ENCODE measurements at regions not wholly inside any gene's neighbourhood (a gene's known extent, or its start where the extent isn't known, plus 50 kb on each side); places are given as distances from the start of the nearest gene placed in this dataset.

DNA sequence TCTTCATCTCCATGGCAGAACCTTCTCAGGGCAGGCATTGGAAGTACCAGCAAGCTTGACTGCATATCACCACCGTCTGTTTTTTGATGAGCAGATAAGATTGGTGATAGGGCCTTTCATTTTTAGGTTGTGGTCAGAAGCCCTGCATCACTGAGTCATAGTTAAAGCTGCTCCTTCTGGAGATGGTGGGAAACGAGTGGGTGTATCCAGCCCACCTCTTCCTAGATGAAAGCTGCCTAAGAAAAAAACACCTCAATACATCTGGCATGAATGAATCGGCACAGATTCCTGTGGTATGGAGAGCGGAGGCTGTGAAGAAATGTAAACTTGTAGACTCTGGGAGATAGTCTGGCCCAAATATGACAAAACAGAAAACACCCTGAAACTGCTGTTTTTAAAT is 248.7 kb upstream of the EGLN3 start:
- Histone ChIP-seq H3K4me3 (ENCODE audit: low read depth, low read length) (no peak overlapping the region), H3K9me3 (ENCODE audit: severe bottlenecking) (no peaks in the 10 kb centered on the region), H3K27me3 (ENCODE audit: insufficient read depth, low read depth, severe bottlenecking) (no peaks in the 10 kb centered on the region), H3K27ac (no peak overlapping the region), H3K36me3 (no peaks in the 10 kb centered on the region)
- TF ChIP-seq, protein P1, sequence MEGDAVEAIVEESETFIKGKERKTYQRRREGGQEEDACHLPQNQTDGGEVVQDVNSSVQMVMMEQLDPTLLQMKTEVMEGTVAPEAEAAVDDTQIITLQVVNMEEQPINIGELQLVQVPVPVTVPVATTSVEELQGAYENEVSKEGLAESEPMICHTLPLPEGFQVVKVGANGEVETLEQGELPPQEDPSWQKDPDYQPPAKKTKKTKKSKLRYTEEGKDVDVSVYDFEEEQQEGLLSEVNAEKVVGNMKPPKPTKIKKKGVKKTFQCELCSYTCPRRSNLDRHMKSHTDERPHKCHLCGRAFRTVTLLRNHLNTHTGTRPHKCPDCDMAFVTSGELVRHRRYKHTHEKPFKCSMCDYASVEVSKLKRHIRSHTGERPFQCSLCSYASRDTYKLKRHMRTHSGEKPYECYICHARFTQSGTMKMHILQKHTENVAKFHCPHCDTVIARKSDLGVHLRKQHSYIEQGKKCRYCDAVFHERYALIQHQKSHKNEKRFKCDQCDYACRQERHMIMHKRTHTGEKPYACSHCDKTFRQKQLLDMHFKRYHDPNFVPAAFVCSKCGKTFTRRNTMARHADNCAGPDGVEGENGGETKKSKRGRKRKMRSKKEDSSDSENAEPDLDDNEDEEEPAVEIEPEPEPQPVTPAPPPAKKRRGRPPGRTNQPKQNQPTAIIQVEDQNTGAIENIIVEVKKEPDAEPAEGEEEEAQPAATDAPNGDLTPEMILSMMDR (IDR thresholded peaks at IDR 0.05; ENCODE audit: low read depth, low read length), result no peak
- no peak for DNase-seq

DNA sequence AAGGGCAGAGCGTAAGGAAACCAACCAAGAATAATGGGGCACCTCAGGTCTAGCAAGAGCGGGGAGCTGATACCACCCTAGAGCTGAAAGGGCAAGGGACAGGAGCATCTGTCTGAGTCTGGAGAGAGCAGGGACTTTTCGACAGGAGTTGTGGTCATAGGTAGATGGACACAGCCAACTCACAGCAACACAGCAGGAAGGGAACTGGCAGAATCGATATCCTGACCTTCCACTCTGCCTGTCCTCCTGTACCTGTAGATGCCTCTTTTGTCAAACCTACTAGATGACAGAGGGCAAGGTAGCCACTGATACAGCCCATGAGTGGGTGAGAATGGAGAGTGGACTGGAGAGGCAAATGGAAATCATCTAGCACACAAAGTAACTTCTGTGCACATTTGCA is 247.2 kb upstream of the EGLN3 start:
- H3K9me3 ChIP-seq (ENCODE audit: severe bottlenecking), result no peaks in the 10 kb centered on the region
- no peak overlapping the region for H3K27ac ChIP-seq
- H3K27me3 ChIP-seq (ENCODE audit: insufficient read depth, low read depth, severe bottlenecking), result no peaks in the 10 kb centered on the region

DNA sequence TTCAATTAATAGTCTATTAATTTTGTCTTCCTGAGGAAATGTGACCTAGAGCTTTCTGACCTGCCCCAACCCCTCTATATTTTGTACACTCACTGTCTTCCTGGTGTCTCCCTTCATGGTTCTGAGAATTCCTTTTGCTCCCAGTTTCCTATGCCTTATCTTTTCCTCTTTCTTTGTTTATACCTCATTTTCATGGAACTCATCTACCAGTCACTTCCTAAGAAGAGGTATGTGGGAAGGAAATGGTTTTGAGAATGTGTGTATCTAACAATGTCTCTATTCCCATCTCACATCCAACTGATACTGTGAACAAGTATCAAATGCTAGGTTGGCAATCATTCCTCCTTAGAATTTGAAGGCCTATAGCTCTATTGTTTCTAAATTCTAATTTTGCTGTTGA is 245.1 kb upstream of the EGLN3 start:
- TF ChIP-seq, protein P1 (IDR thresholded peaks at IDR 0.05; ENCODE audit: low read depth, low read length), result no peak
- H3K4me3 ChIP-seq (ENCODE audit: low read depth, low read length), result no peak overlapping the region

More for the DNA sequence above, 247.2 kb upstream of the EGLN3 start:
- Histone ChIP-seq H3K36me3 (no peaks in the 10 kb centered on the region), H3K4me3 (ENCODE audit: low read depth, low read length) (no peak overlapping the region)
- TF ChIP-seq, protein P1 (IDR thresholded peaks at IDR 0.05; ENCODE audit: low read depth, low read length), result no peak
- no peak for DNase-seq

DNA sequence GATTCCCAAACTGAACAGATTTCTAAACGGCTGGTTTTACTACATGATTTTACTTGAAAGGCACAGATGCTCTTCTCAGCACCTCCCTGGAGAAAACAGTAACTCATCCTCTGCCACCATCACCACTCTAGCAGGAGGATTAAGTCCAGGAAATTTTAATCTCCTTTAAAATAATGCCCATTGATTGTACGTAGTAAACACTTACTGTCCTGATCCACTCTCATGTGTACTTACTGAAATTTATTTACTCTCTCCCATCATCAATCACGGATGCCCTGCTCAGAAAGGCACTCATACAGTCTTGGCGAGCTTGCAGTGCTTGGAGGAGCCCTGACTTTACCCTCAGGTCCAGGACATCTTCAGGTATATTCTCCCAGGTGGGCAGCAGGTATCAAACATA is 239.8 kb upstream of the EGLN3 start:
- Histone ChIP-seq H3K27ac (peak overlapping the region; percentile 45), H3K9me3 (ENCODE audit: severe bottlenecking) (no peaks in the 10 kb centered on the region), H3K4me3 (ENCODE audit: low read depth, low read length) (no peak overlapping the region), H3K36me3 (no peaks in the 10 kb centered on the region), H3K27me3 (ENCODE audit: insufficient read depth, low read depth, severe bottlenecking) (no peaks in the 10 kb centered on the region)
- TF ChIP-seq, protein P1 (IDR thresholded peaks at IDR 0.05; ENCODE audit: low read depth, low read length), result no peak
- peak; percentile 54 for DNase-seq

More for the DNA sequence above, 245.1 kb upstream of the EGLN3 start:
- no peak for DNase-seq
- no peaks in the 10 kb centered on the region for H3K9me3 ChIP-seq (ENCODE audit: severe bottlenecking)
- no peaks in the 10 kb centered on the region for H3K36me3 ChIP-seq
- no peak overlapping the region for H3K27ac ChIP-seq
- H3K27me3 ChIP-seq (ENCODE audit: insufficient read depth, low read depth, severe bottlenecking), result no peaks in the 10 kb centered on the region

DNA sequence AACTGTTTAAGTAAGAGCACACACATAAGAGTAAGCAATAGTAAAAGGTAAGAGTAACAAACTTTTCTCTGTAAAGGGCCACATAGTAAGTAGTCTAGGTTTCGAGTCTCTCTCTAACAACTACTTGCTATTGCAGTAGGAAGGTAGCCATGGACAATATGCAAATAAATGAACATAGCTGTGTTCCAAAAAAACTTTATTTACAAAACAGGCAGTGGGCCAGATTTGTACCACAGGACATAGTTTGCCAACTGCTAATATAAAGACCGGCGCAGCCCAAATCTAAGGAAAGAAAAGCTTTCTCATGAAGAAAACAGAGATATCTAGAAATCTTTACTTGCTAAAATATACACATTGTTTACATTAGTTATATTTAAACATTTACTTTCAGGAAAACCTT is 239.0 kb upstream of the EGLN3 start:
- no peaks in the 10 kb centered on the region for H3K27me3 ChIP-seq (ENCODE audit: insufficient read depth, low read depth, severe bottlenecking)
- DNase-seq, result no peak

More for the DNA sequence above, 239.0 kb upstream of the EGLN3 start:
- Histone ChIP-seq H3K36me3 (no peaks in the 10 kb centered on the region), H3K27ac (no peak overlapping the region; the same call in 1 of the 2 replicates), H3K4me3 (ENCODE audit: low read depth, low read length) (no peak overlapping the region), H3K9me3 (ENCODE audit: severe bottlenecking) (no peaks in the 10 kb centered on the region)
- TF ChIP-seq, protein P1 (IDR thresholded peaks at IDR 0.05; ENCODE audit: low read depth, low read length), result no peak
